ENCODE measurements at regions not wholly inside any gene's neighbourhood (a gene's known extent, or its start where the extent isn't known, plus 50 kb on each side); places are given as distances from the start of the nearest gene placed in this dataset.

- no peak for TF ChIP-seq CTCF (conservative IDR thresholded peaks at IDR 0.05)
- no peak for TF ChIP-seq ZFX (IDR thresholded peaks at IDR 0.05)
Measured at GRCh38 chr10:23864631-23865147, 344.2 kb upstream of the KIAA1217 start.

All from C4-2B (cell line).